Esophagus squamous epithelium (tissue), 4 donors: ENCODE measurements at regions not wholly inside any gene's neighbourhood (a gene's known extent, or its start where the extent isn't known, plus 50 kb on each side); places are given as distances from the start of the nearest gene placed in this dataset.

Experiments
- POLR2A ChIP-seq, 4 donors: fragments of 450-650 bp; IDR thresholded peaks; one replicate each; pipeline ENCODE4 v1.6.1; 2017; ENCODE audit warnings: antibody characterized with exemption in 4 of 4, mild to moderate bottlenecking in 4 of 4, moderate library complexity in 3 of 4
- TF ChIP-seq, protein P1 (sequence below), 6 experiments: fragments of 450-650 bp in 4 of 6; fragments of 200-600 bp in 2 of 6; sonication (generic) in 2 of 6; IDR thresholded peaks; one replicate each; pipeline ENCODE4 v1.5.1; 2016 to 2019; ENCODE audit warnings: antibody characterized with exemption in 6 of 6, mild to moderate bottlenecking in 4 of 6, moderate library complexity in 4 of 6

DNA sequence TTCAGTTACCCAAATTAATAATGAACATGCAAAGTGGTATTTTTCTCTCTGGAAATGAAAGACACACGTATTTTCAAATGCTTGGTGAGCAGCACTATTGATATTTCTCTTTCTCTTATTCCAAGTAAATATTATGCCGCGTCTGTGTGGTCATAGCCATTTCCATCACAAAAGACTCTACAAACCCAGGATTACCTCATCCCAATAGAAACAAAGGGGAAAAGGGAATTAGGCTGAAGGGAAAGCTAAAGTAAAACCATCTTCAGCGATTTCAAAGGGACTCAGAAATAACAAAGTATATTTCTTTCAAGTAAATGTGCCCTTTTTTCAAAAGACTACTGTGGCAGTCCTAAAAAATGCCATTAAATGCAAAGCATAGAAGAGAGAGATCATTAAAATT is 62.0 kb upstream of the FST start:
- TF ChIP-seq, protein P1, sequence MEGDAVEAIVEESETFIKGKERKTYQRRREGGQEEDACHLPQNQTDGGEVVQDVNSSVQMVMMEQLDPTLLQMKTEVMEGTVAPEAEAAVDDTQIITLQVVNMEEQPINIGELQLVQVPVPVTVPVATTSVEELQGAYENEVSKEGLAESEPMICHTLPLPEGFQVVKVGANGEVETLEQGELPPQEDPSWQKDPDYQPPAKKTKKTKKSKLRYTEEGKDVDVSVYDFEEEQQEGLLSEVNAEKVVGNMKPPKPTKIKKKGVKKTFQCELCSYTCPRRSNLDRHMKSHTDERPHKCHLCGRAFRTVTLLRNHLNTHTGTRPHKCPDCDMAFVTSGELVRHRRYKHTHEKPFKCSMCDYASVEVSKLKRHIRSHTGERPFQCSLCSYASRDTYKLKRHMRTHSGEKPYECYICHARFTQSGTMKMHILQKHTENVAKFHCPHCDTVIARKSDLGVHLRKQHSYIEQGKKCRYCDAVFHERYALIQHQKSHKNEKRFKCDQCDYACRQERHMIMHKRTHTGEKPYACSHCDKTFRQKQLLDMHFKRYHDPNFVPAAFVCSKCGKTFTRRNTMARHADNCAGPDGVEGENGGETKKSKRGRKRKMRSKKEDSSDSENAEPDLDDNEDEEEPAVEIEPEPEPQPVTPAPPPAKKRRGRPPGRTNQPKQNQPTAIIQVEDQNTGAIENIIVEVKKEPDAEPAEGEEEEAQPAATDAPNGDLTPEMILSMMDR (IDR thresholded peaks at IDR 0.05) = no peak
- TF ChIP-seq POLR2A (IDR thresholded peaks at IDR 0.05) = no peak
